DOHH2 (cell line): ENCODE measurements at regions not wholly inside any gene's neighbourhood (a gene's known extent, or its start where the extent isn't known, plus 50 kb on each side); places are given as distances from the start of the nearest gene placed in this dataset.

Source experiments
- CTCF ChIP-seq: fragments of 200-600 bp; sonication (generic); IDR thresholded peaks from one replicate; pipeline ENCODE4 v1.5.1; 2014; ENCODE audit warnings: antibody characterized with exemption, mild to moderate bottlenecking, low read depth, low read length; ENCODE audit not compliant: poor library complexity, severe bottlenecking
- EZH2phosphoT487 ChIP-seq: fragments of 200-600 bp; sonication (generic); IDR thresholded peaks from 2 replicates; pipeline ENCODE4 v1.6.1; 2017; ENCODE audit warnings: borderline replicate concordance, mild to moderate bottlenecking, antibody characterized with exemption, low read length, moderate library complexity, mixed read lengths

GRCh38 chr2:20539776-20540586 lies 93.1 kb downstream of the RHOB start:
- no peak for TF ChIP-seq CTCF
- TF ChIP-seq EZH2phosphoT487, result no peak
